Stimulated activated CD4-positive, alpha-beta T cell treated with anti-CD3 and anti-CD28 coated beads, TNF-alpha, amount 100 ng/mL, for 48 hours (primary cell): ENCODE measurements at regions not wholly inside any gene's neighbourhood (a gene's known extent, or its start where the extent isn't known, plus 50 kb on each side); places are given as distances from the start of the nearest gene placed in this dataset.
"Not testable (repeated sequence)": the region's sequence is repeated elsewhere in the genome, so short reads cannot be mapped to it uniquely, and the experiment has no call there.

ENCODE experiments used
- DNase-seq, 3 donors: peaks; one replicate each; pipeline ENCODE4 v3.0.0-alpha.2; 2020; ENCODE audit warnings: low read depth in 3 of 3

- DNase-seq, result no peak
These were observed 598.8 kb downstream of the SLC16A7 start for GRCh38 chr12:60194678-60195077.

GRCh38 chr12:60195483-60195882, 599.7 kb downstream of the SLC16A7 start:
- DNase-seq, result no peak

GRCh38 chr12:60196366-60196765, 600.5 kb downstream of the SLC16A7 start:
- DNase-seq, result no peak

- DNase-seq, result no peak
These were observed 601.8 kb downstream of the SLC16A7 start for GRCh38 chr12:60197589-60197988.

GRCh38 chr12:60201891-60202290, 606.1 kb downstream of the SLC16A7 start:
- DNase-seq, result no peak

GRCh38 chr12:60205500-60205899, 609.7 kb downstream of the SLC16A7 start:
- DNase-seq, result no peak

GRCh38 chr12:60209521-60209920, 613.7 kb downstream of the SLC16A7 start:
- DNase-seq, result no peak

GRCh38 chr12:60209933-60210332, 614.1 kb downstream of the SLC16A7 start:
- no peak for DNase-seq

GRCh38 chr12:60210756-60211155, 614.9 kb downstream of the SLC16A7 start:
- no peak for DNase-seq

- no peak for DNase-seq
These were observed 615.4 kb downstream of the SLC16A7 start for GRCh38 chr12:60211244-60211643.

- no peak for DNase-seq
These were observed 616.6 kb downstream of the SLC16A7 start for GRCh38 chr12:60212159-60213000.

- not testable (repeated sequence) for DNase-seq
These were observed 617.4 kb downstream of the SLC16A7 start for GRCh38 chr12:60213272-60213671.

- DNase-seq, result no peak
These were observed 620.4 kb downstream of the SLC16A7 start for GRCh38 chr12:60216226-60216625.

GRCh38 chr12:60223242-60223641, 627.4 kb downstream of the SLC16A7 start:
- no peak for DNase-seq

GRCh38 chr12:60225216-60226000, 629.6 kb downstream of the SLC16A7 start:
- no peak for DNase-seq

- no peak for DNase-seq
These were observed 632.1 kb downstream of the SLC16A7 start for GRCh38 chr12:60227916-60228315.

GRCh38 chr12:60230056-60230455, 634.2 kb downstream of the SLC16A7 start:
- DNase-seq, result no peak

- no peak for DNase-seq
These were observed 635.5 kb downstream of the SLC16A7 start for GRCh38 chr12:60231303-60231702.

- no peak for DNase-seq
These were observed 636.4 kb downstream of the SLC16A7 start for GRCh38 chr12:60231976-60232907.

GRCh38 chr12:60234611-60235195, 638.9 kb downstream of the SLC16A7 start:
- DNase-seq, result not testable (repeated sequence)

- DNase-seq, result no peak
These were observed 639.4 kb downstream of the SLC16A7 start for GRCh38 chr12:60235261-60235660.
